ENCODE measurements at regions not wholly inside any gene's neighbourhood (a gene's known extent, or its start where the extent isn't known, plus 50 kb on each side); places are given as distances from the start of the nearest gene placed in this dataset.

DNA sequence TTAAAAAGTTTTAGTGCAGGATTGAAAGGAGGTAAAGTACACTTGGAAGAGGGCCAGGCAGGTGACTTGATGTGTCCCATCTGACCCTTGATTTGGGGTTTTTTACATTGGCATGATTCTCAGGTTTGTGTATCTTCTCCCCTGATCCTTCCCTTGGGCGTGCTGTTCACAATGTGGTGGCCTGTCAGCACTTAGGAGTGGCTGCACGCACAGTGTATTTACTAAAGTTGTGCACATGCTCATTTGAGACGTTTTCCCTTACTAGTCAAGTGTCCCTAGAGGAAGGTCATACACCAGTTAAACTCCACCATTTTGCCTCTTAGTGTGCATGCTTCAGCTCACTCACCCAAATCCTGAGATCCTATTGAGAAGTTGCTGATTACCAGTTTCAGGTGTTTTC lies 145.7 kb upstream of the PLEKHA5 start:
- no peaks in the 10 kb centered on the region for H3K4me1 ChIP-seq (ENCODE audit: low read depth)
- H3K4me3 ChIP-seq, result no peak overlapping the region
- H3K36me3 ChIP-seq (ENCODE audit: low read depth), result no peaks in the 10 kb centered on the region
- ATAC-seq, result no peak
- no peaks in the 10 kb centered on the region for H3K9me3 ChIP-seq
- TF ChIP-seq, protein P1, sequence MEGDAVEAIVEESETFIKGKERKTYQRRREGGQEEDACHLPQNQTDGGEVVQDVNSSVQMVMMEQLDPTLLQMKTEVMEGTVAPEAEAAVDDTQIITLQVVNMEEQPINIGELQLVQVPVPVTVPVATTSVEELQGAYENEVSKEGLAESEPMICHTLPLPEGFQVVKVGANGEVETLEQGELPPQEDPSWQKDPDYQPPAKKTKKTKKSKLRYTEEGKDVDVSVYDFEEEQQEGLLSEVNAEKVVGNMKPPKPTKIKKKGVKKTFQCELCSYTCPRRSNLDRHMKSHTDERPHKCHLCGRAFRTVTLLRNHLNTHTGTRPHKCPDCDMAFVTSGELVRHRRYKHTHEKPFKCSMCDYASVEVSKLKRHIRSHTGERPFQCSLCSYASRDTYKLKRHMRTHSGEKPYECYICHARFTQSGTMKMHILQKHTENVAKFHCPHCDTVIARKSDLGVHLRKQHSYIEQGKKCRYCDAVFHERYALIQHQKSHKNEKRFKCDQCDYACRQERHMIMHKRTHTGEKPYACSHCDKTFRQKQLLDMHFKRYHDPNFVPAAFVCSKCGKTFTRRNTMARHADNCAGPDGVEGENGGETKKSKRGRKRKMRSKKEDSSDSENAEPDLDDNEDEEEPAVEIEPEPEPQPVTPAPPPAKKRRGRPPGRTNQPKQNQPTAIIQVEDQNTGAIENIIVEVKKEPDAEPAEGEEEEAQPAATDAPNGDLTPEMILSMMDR (IDR thresholded peaks at IDR 0.05), result no peak
- intact Hi-C loops (cut with DNase I, micrococcal nuclease), result no loop called here
- no peak for DNase-seq

DNA sequence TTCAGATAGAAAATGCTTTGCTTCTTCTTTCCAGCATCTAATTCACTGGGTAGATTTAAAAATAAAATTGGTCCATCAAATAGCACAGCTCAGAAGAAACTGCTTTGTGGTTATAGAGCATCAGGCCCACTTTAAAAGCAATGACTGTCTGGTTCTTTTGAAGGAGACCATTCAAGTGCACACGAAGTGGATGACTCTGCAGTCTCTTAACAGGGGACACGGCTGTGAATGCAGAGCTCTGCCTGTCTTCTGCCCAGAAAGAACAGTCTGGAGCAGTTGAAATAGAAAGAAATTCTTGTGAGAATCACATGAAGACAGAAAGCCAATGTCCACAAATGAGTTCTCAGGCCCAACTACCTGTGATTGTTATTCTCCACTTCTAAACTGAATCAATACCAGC lies 138.7 kb upstream of the PLEKHA5 start:
- no peaks in the 10 kb centered on the region for H3K9me3 ChIP-seq
- ATAC-seq (no peak), DNase-seq (no peak)
- no peak overlapping the region for H3K4me3 ChIP-seq
- no peaks in the 10 kb centered on the region for H3K4me1 ChIP-seq (ENCODE audit: low read depth)
- TF ChIP-seq, protein P1 (IDR thresholded peaks at IDR 0.05), result no peak
- intact Hi-C loops (cut with DNase I, micrococcal nuclease), result no loop called here
- H3K36me3 ChIP-seq (ENCODE audit: low read depth), result no peaks in the 10 kb centered on the region

DNA sequence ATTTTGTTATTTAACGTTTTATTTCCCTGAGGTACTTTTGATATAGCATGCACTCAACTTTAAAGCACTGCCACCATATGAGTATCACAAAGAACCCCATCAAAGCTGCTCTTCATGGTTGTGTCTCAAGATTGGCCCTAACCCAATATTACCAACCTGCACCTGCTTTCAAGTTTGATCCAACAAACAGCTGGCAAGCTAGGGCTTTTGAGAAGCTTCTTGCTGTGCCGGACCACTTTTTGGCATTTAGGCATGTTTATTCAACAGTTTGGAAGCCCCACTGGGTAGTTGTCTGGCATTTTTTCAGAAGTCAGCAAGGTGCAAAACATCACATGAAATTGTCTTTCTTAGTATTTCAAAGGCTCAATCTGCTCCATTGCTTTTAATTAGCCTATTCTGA lies 137.2 kb upstream of the PLEKHA5 start:
- DNase-seq, result no peak

DNA sequence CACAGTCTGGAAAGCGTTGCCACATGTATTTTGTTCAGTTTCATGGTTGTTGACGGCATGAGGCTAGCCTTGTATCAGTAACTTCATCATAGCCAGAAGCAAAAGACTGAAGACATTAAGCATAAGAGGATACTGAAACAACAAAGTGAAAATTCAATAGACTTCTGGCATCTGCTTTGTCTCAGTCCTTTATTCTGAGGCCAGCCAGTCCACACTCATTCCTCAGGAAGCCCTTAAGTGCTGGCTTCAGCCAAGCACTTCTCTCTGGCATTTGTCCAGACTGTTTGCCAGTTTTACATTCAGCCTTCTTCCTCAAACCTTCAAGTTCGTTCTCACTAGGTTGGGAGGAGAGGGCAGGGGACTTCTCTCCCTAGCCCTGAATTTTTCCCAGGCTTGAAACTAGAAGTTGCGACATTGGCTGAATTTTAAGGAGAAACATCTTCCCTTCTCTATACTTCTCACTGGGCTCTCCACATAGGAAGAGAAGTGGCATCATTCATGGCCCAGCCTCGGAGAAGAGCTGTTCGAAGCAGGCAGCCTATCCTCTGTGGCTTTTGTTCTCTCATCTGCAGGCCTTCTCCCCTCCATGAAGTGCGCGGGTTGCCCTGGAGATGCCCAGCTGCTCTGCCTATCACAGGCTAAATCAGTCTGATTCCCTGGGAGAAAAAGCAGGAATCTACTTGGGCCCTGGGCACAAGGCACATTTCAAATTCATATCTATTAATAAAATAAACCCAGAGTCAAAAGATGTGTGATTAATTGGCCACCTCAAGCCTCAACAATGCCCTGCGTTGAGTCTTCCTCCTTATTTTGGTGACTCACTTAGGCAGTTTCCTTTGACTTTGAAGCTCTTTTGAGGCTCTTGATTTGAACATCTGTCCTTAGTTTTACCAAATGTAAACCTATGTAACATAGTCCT lies 130.9 kb upstream of the PLEKHA5 start:
- ATAC-seq (no peak), DNase-seq (no peak)
- H3K4me1 ChIP-seq (ENCODE audit: low read depth), result no peaks in the 10 kb centered on the region
- intact Hi-C loops (cut with DNase I, micrococcal nuclease), result no loop called here
- H3K9me3 ChIP-seq, result no peaks in the 10 kb centered on the region
- no peaks in the 10 kb centered on the region for H3K36me3 ChIP-seq (ENCODE audit: low read depth)
- TF ChIP-seq, protein P1 (IDR thresholded peaks at IDR 0.05), result no peak
- H3K4me3 ChIP-seq, result no peak overlapping the region

More for the DNA sequence above, 137.2 kb upstream of the PLEKHA5 start:
- Histone ChIP-seq H3K4me1 (ENCODE audit: low read depth) (no peaks in the 10 kb centered on the region), H3K4me3 (no peak overlapping the region), H3K36me3 (ENCODE audit: low read depth) (no peaks in the 10 kb centered on the region), H3K9me3 (no peaks in the 10 kb centered on the region)
- intact Hi-C loops (cut with DNase I, micrococcal nuclease), result no loop called here
- no peak for ATAC-seq
- TF ChIP-seq, protein P1 (IDR thresholded peaks at IDR 0.05), result no peak

DNA sequence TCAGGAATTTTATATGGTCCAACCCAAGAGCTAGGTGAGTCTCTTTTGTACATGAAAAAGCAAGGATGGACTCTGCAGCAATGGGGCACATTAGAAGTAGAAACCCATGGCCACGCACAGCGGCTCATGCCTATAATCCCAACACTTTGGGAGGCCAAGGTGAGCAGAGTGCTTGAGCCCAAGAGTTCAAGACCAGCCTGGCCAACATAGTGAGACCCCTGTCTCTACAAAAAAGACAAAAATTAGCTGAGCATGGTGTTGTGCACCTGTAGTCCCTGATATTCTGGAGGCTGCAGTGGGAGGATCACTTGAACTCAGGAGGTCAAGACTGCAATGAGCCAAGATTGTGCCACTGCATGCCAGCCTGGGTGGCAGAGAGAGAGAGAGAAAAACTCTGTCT lies 128.7 kb upstream of the PLEKHA5 start:
- no peak for ATAC-seq
- no peak for DNase-seq
- Histone ChIP-seq H3K9me3 (no peaks in the 10 kb centered on the region), H3K4me1 (ENCODE audit: low read depth) (no peaks in the 10 kb centered on the region), H3K4me3 (no peak overlapping the region), H3K36me3 (ENCODE audit: low read depth) (no peaks in the 10 kb centered on the region)
- intact Hi-C loops (cut with DNase I, micrococcal nuclease), result no loop called here
- TF ChIP-seq, protein P1 (IDR thresholded peaks at IDR 0.05), result no peak
